Lower leg skin (tissue), 4 donors: ENCODE measurements at regions not wholly inside any gene's neighbourhood (a gene's known extent, or its start where the extent isn't known, plus 50 kb on each side); places are given as distances from the start of the nearest gene placed in this dataset.

ENCODE experiments used
- DNase-seq, 2 donors: peaks; one replicate each; pipeline ENCODE4 v3.0.0-alpha.2; 2019; ENCODE audit warnings: low spot score in 2 of 2
- H3K4me3 ChIP-seq: fragments of 200-600 bp; sonication (generic); 2 replicates; pipeline ENCODE4 v1.5.1; 2017; ENCODE audit warnings: mild to moderate bottlenecking, low read depth; ENCODE audit not compliant: poor library complexity, severe bottlenecking
- CTCF ChIP-seq, 3 donors: fragments of 450-650 bp; IDR thresholded peaks; one replicate each; pipeline ENCODE4 v1.5.1; 2016; ENCODE audit warnings: antibody characterized with exemption in 3 of 3, mild to moderate bottlenecking in 3 of 3, moderate library complexity in 2 of 3
- POLR2A ChIP-seq, 2 donors: fragments of 450-650 bp; IDR thresholded peaks; one replicate each; pipeline ENCODE4 v1.6.1; 2016 to 2017; ENCODE audit warnings: antibody characterized with exemption in 2 of 2, mild to moderate bottlenecking in 1 of 2, moderate library complexity in 1 of 2
- WGBS, 2 donors: methylation state at CpG; one replicate each; pipeline ENCODE4 v1.1.5; 2018; 5-methylcytosine and 5-hydroxymethylcytosine counted together
- intact Hi-C: fragments of 100-400 bp; cut with DNase I; formaldehyde crosslinking; loops from one replicate; pipeline ENCODE4 v1.15.0; 2023; ENCODE audit warnings: low total_unique reads

- no peak for TF ChIP-seq POLR2A (IDR thresholded peaks at IDR 0.05)
- no peak for TF ChIP-seq CTCF (IDR thresholded peaks at IDR 0.05)
- WGBS, 2 donors, result 74 to 84% methylated on average over 2 of the region's 2 CpGs
- intact Hi-C loops, result no loop called here
- no peak for DNase-seq
- no peak overlapping the region for H3K4me3 ChIP-seq
These were observed 100.0 kb upstream of the DIPK2B start for GRCh38 chrX:45300638-45301037.

GRCh38 chrX:45295259-45295986, 94.7 kb upstream of the DIPK2B start:
- TF ChIP-seq CTCF (IDR thresholded peaks at IDR 0.05), result no peak
- no peak for TF ChIP-seq POLR2A (IDR thresholded peaks at IDR 0.05)
- intact Hi-C loops, result no loop called here
- WGBS, 2 donors, result 14 to 23% methylated on average over 3 of the region's 3 CpGs
- H3K4me3 ChIP-seq, result no peak overlapping the region
- DNase-seq, result no peak

GRCh38 chrX:45274576-45274975, 73.9 kb upstream of the DIPK2B start:
- intact Hi-C loops, result no loop called here
- 84 to 88% methylated on average over 1 of the region's 1 CpG for WGBS, 2 donors
- TF ChIP-seq CTCF (IDR thresholded peaks at IDR 0.05) (no peak), POLR2A (IDR thresholded peaks at IDR 0.05) (no peak)
- no peak overlapping the region for H3K4me3 ChIP-seq
- DNase-seq, result no peak

- no peak for DNase-seq
- intact Hi-C loops, result no loop called here
- WGBS, 2 donors, result 71 to 83% methylated on average over 1 of the region's 1 CpG
- TF ChIP-seq POLR2A (IDR thresholded peaks at IDR 0.05) (no peak), CTCF (IDR thresholded peaks at IDR 0.05) (no peak)
- no peak overlapping the region for H3K4me3 ChIP-seq
These were observed 66.3 kb upstream of the DIPK2B start for GRCh38 chrX:45267007-45267406.

GRCh38 chrX:45266456-45266855, 65.8 kb upstream of the DIPK2B start:
- no peak for DNase-seq
- WGBS, 2 donors, result 74 to 82% methylated on average over 1 of the region's 1 CpG
- TF ChIP-seq POLR2A (IDR thresholded peaks at IDR 0.05) (no peak), CTCF (IDR thresholded peaks at IDR 0.05) (no peak)
- no peak overlapping the region for H3K4me3 ChIP-seq
- intact Hi-C loops, result no loop called here

- WGBS, 2 donors, result 85 to 97% methylated on average over 3 to 7 of the region's 7 CpGs
- H3K4me3 ChIP-seq, result no peak overlapping the region
- intact Hi-C loops, result no loop called here
- no peak for DNase-seq
- TF ChIP-seq CTCF (IDR thresholded peaks at IDR 0.05), result no peak
- TF ChIP-seq POLR2A (IDR thresholded peaks at IDR 0.05), result no peak
These were observed 64.2 kb upstream of the DIPK2B start for GRCh38 chrX:45264865-45265264.
